NCI-H69 (cell line): ENCODE measurements at regions not wholly inside any gene's neighbourhood (a gene's known extent, or its start where the extent isn't known, plus 50 kb on each side); places are given as distances from the start of the nearest gene placed in this dataset.
"Not testable (repeated sequence)": the region's sequence is repeated elsewhere in the genome, so short reads cannot be mapped to it uniquely, and the experiment has no call there.

Experiments used
- DNase-seq: peaks from one replicate; lab custom pipeline; 2025; lab: John Stamatoyannopoulos, UW

DNA sequence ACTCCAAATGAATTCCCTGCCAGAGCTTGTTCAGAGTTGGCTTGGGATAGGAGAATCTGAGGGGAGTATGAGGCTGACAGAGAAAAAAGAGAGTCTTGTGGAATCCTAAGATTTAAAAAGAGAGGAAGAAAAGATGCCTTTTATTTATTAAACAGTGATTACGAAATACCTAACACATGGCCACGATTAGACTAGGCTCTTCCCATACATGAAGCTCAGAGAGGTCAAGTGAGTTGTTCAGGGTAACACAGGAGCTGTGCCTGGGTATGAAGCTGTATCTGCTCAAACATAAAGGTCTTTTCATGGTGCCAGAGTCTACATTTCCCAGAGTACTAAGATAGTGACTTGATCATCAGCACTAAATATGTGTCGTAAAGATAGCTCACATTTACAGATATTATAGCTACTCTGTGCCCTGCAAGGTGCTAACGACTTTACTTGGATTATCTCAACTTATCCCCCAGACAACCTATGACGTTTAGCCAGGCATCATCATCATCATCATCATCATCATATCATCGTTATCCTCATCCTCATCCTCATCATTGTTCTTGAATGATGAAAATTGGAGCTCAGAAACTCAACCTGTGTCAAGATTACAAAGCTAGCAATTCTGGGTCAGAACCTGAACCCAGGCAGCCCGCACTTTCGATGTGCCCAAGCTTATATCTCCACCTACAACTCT is 500.8 kb downstream of the NPIPA7 start:
- DNase-seq = no peak

GRCh38 chr16:16881814-16882213 is 502.9 kb downstream of the NPIPA7 start:
- no peak for DNase-seq

DNA sequence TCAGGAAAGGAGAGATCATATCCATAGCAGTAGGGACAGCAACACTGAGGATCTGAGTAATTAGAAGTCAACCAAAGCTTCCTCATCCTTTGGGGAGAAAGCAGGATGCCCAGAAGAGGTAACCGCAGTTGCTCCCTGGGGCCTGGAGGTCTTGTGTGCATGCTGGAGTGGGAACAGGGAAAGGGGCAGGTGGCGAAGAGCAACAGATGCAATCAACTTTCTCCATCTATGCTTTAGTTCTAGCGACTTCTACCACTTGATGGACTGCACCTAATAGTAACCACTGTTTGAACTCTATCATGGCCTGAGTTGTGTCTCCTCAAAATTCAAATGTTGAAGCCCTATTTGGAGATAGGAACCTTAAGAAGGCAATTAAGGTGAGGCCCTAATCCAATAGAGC is 503.8 kb downstream of the NPIPA7 start:
- no peak for DNase-seq

- DNase-seq = no peak
Observed at GRCh38 chr16:16884451-16884850, 505.5 kb downstream of the NPIPA7 start.

DNA sequence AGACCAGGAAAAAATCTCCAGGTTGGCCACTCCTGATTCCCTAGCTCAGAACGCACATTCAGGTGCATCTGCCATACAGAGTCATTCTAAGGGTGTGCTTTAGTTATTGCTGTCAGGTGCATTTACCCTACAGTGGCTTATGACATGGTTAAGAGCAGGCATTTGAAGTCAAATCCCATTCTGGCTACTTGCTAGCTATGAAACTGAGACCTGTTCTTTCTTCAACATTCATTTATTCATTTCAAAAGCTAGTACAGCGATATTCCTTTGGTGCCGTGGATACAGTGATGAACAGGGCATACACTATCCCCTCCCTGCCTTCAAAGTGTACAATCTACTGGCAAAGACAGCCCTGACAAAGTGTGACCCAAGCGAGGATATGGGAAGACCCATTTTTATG is 508.3 kb downstream of the NPIPA7 start:
- DNase-seq = no peak

- no peak for DNase-seq
Observed at GRCh38 chr16:16890964-16891363, 512.0 kb downstream of the NPIPA7 start.

- DNase-seq = no peak
Observed at GRCh38 chr16:16904601-16905000, 525.7 kb downstream of the NPIPA7 start.

DNA sequence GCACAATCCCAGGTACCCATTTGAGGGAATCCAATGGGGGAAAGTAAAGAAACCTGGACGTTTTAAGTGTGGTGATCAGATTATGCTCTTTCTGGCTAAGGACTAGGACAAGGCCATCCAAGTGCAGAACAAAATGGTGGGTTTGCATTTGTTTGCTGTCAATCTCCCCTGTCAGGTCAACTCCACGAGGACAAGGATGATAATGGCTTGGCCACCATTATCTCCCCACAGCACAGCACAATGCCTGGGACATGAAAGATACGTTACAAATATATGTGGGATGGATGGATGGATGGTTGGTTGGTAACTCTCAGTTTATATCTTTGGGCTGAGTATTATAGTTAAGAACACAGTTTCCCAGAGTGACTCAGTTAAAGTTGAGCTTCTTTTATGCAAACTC is 526.9 kb downstream of the NPIPA7 start:
- DNase-seq = no peak

DNA sequence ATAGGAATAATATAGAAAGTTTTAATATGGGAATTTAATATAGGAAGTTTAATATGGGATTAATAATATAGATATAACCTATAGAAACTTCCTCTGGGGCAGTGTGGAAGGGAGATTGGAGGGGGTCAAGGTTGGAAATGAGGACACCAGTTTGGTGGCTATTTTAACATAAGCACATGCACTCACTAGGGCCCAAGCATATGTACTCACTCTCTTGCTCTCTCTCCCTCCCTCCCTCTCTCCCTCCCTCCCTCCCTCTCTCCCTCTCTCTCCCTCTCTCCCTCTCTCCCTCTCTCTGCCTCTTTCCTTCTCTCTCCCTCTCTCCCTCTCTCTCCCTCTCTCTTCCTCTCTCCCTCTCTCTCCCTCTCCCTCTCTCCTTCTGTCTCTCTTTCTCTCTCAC is 528.1 kb downstream of the NPIPA7 start:
- no peak for DNase-seq

- no peak for DNase-seq
Observed at GRCh38 chr16:16908077-16908476, 529.1 kb downstream of the NPIPA7 start.

DNA sequence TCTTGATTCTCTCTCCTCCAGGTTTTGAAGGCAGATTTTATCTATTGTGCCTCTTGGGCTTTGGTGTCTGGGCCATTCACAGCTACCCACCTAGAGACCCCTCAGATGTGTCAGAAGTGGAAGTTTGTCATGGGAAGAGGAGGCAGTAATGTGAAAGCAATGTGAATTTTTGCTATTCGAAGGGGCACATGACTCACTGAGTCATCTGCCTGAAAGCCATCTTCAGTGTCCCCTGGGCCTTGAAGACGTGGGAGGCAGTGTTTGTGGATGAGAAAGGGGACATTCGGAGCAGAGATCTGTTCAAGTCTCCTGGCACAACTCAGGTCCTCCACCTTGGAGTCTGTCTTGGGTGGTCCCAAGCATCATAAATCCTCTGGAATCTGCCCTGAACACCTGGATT is 530.2 kb downstream of the NPIPA7 start:
- no peak for DNase-seq

- DNase-seq = no peak
Observed at GRCh38 chr16:16910666-16911065, 531.7 kb downstream of the NPIPA7 start.

- no peak for DNase-seq
Observed at GRCh38 chr16:16915771-16916170, 536.8 kb downstream of the NPIPA7 start.

DNA sequence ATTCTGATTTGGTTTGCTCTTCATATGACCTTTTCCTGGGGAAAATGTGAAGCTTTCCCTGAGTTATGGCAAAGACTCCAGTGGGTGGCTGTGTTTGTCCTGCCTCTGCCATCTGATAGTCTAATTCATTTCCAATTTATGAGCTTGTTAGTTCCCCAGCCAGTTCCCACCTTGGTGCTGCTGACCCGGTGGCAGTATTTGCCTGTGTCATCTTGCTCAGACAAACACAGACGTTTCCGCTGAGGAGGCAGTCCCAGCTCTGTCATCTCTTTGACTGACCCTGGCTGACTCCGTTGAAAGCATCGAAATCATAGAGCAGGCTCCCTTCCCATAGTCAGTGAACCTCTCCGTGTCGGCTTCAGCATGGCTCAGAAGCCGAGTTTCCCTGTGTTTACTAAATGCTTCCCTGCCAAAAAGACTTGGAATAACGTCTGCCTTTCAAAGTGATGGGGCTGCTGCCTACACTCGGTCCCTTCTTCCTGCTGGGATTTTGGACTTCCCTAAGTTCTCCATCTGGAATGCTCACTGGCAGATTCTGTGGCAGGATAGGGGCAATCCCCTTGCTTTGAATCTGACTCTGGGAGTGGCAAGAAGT is 538.3 kb downstream of the NPIPA7 start:
- no peak for DNase-seq

DNA sequence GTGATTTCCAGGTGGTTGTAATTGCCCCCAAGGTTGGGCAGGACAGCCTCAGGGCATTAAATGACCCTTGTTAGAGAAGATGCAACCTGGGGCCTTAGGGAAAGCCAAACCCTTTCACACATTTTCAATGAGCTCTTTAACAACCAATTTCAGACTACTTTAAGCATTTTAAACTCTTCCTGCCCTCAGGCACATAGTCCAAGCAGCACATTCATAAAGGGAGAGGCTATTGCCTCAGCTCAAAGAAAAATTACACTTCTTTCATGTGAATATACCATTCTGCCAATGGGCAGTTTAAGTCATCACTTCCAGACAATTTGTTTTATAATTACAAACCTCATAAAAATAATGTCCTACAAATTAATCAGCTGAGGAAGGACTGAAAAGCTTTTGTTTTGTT is 544.5 kb downstream of the NPIPA7 start:
- no peak for DNase-seq

DNA sequence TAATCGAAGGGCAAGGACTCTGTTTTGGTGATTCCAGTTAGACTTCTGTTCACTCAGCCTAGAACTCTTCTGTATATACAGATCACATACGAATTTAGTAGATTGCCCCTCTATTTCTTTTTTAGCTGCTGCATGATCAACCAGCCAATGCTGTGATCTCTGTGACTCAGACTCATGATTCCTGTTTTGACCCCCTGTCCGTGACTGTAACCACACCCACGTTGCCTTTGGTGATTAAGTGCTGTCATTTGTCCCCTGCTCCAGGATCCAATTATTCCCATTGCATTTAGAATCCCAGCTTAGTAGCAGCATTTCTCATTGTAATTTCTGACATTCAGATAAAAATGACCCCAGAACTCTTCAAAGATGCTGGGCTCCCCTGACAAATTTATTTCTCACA is 545.7 kb downstream of the NPIPA7 start:
- no peak for DNase-seq

DNA sequence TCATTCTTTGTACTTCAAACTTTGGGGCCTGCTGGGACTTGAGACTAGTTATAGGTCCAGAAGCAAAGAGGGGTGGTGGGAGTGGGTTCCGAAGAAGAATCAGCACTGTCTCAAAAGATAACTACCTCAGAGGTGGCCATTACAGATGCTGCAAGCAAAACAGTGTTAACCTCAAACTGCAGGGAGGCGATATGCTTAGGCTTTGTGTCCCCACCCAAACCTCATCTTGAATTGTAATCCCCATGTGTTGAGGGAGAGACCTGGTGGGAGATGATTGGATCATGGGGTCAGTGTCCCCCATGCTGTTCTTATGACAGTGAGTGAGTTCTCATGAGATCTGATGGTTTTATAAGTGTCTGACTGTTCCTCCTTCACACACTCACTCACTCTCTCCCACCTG is 545.3 kb downstream of the XYLT1 start:
- DNase-seq = no peak

DNA sequence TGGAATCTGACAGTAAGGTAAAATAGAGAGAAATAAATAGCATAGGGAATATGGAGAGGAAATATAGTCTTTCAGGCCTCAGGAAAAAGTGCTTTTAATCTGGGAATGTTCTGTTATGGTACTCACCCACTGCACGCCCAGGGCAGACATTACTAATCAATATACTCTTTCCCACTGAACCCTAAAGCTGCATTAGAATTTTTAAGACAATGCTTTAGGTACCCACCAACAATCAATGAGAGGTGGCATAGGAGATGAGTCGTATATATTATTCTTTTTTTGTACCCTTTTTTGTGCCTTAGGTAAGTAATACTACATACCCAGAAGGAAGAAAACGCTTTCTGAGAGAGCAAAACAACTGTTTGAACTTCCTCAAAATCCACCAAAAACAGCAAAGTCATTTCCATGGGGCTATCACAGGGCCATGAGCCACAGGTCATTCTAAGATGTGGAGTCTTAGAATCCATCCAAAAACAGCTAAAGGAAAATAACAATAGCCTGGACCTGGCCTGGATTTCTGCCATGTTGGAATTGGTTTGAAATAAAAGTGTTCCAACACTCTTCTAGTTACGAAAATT is 542.1 kb downstream of the XYLT1 start:
- no peak for DNase-seq

DNA sequence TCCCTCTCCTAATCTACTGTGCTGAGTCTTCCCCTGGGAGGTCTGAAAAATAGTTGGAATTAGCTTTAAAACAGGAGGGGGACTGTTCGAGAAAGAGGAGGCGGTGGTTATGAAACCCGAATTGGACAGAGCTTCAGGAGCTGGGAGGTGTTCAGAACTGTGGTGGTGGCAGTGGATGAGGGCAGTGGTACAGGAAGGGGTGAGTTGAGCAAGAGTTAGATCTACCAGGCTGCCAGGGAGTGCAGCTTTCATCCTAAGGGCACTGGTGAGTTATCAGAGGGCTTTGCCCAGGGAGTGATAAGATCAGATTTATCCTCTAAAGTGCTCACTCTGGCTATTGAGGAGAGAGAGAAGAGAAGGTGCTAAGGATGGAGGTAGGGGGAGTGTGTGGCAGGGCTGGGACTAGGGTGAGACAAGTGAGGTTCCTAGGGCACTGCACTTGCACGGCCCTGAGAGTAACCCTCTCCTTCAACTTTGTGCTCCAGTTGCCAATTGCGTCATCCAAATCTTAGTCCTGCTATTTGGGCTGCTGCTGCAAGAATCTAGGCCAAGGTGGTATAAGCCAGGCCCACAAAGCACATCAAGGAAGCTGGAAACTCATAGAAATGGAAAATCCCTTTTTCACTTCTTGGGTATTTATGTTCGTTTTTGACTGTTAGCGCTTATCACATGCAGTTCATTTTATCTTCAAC is 540.3 kb downstream of the XYLT1 start:
- no peak for DNase-seq

DNA sequence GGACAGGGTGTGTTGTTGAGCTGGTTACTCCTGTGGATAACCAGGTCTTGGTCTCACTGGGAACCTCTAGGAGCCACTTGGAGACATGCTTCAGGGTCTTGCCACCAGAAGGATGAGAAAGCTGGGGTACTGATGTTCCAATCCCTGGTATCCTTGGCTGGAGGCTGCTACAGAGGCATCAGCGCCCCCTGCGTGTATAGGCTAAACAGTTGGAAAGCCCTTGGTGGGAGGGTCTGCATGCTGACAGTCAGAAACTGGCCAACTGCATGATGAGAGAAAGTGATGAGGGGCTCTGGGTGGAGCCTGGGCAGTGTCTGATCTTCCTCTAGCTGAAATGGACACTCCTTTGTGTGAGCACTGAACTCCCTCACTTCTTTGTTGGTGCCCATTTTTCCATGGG is 536.9 kb downstream of the XYLT1 start:
- DNase-seq = no peak

DNA sequence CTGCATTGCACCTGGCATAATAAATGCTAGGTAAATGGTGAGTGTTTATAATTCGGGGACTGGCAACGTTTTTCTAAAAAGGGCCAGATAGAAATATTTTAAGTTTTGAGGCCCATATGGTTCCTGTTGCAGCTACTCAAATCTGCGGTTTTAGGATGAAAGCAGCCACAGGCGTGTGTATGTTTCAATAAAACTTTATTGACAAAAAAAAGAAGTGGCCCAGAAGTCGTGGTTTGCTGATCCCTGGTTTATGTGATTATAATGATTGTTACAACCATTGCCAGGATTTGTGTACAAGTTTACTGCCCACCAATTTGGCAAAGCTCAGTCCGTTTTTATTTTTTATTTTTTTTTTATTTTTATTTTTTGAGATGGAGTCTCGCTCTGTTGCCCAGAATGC is 536.1 kb downstream of the XYLT1 start:
- no peak for DNase-seq

DNA sequence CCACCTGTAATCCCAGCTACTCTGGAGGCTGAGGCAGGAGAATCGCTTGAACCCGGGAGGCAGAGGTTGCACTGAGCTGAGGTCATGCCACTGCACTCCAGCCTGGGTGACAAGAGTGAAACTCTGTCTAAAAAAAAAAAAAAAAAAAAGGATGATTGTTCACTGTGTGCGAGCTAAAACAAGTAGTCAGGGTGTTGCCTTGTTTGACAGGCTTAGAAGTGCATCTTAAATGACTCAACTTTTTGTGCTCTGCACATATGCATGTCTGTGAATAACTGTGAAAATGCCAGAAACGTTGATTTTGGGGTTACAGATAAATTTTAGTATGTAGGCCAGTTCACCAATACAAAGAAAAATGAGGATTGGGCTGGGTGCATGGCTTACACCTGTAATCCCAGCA is 534.9 kb downstream of the XYLT1 start:
- DNase-seq = not testable (repeated sequence)

GRCh38 chr16:16937576-16937975 is 533.2 kb downstream of the XYLT1 start:
- DNase-seq = no peak
